Esophagus muscularis mucosa (tissue), 4 donors: ENCODE measurements at regions not wholly inside any gene's neighbourhood (a gene's known extent, or its start where the extent isn't known, plus 50 kb on each side); places are given as distances from the start of the nearest gene placed in this dataset.

Experiments
- DNase-seq: peaks from one replicate; pipeline ENCODE4 v3.0.0-alpha.2; 2017; ENCODE audit errors: extremely low spot score
- H3K27ac ChIP-seq, 4 donors: fragments of 200-600 bp; sonication (generic); replicated peaks in 1 of 4; 1 replicate in 3 of 4; 2 replicates in 1 of 4; pipeline ENCODE4 v1.5.1; 2016 to 2019; ENCODE audit warnings: mild to moderate bottlenecking in 1 of 4
- H3K27me3 ChIP-seq, 4 donors: fragments of 200-600 bp; sonication (generic); one replicate each; pipeline versions ENCODE4 v1.5.1 to v1.6.0; 2016 to 2019
- H3K36me3 ChIP-seq, 4 donors: fragments of 200-600 bp; sonication (generic); one replicate each; pipeline ENCODE4 v1.5.1; 2016 to 2019
- H3K4me1 ChIP-seq, 4 donors: fragments of 200-600 bp; sonication (generic); one replicate each; pipeline ENCODE4 v1.5.1; 2016 to 2019
- H3K4me3 ChIP-seq, 4 donors: fragments of 200-600 bp; sonication (generic); 1 replicate in 2 of 4; 2 replicates in 2 of 4; pipeline ENCODE4 v1.5.1; 2016 to 2019; ENCODE audit warnings: mild to moderate bottlenecking in 4 of 4, moderate library complexity in 1 of 4
- H3K9me3 ChIP-seq, 4 donors: fragments of 200-600 bp; sonication (generic); 1 replicate in 3 of 4; 2 replicates in 1 of 4; pipeline ENCODE4 v1.5.1; 2016 to 2019
- CTCF ChIP-seq, 3 experiments: fragments of 200-600 bp in 2 of 3; fragments of 450-650 bp in 1 of 3; sonication (generic) in 2 of 3; IDR thresholded peaks; one replicate each; pipeline ENCODE4 v1.5.1; 2017 to 2019; ENCODE audit warnings: antibody characterized with exemption in 3 of 3, mild to moderate bottlenecking in 2 of 3, moderate library complexity in 1 of 3
- EP300 ChIP-seq: sonication (generic); formaldehyde crosslinking; IDR thresholded peaks from one replicate; pipeline ENCODE4 v1.6.1; 2017; ENCODE audit warnings: antibody characterized with exemption
- POLR2A ChIP-seq: fragments of 450-650 bp; IDR thresholded peaks from one replicate; pipeline ENCODE4 v1.6.1; 2017; ENCODE audit warnings: antibody characterized with exemption, moderate library complexity, mild to moderate bottlenecking, low read depth
- POLR2AphosphoS5 ChIP-seq, 2 donors: sonication (generic); formaldehyde crosslinking; IDR thresholded peaks; one replicate each; pipeline ENCODE4 v1.6.1; 2017; ENCODE audit warnings: antibody characterized with exemption in 2 of 2
- WGBS: methylation state at CpG from one replicate; pipeline ENCODE4 v1.1.5; 2018; 5-methylcytosine and 5-hydroxymethylcytosine counted together
- intact Hi-C: fragments of 100-400 bp; cut with DNase I; formaldehyde crosslinking; loops from one replicate; pipeline ENCODE4 v1.15.1; 2023

- Histone ChIP-seq H3K4me3 (no peak overlapping the region), H3K27me3 (no peaks in the 10 kb centered on the region), H3K4me1 (peaks cover 10 to 53% (median 51%) of the 10 kb centered on the region in 4 donors), H3K27ac (no peak overlapping the region), H3K36me3 (no peaks in the 10 kb centered on the region), H3K9me3 (no peaks in the 10 kb centered on the region)
- no peak for DNase-seq
- no peak for TF ChIP-seq CTCF (IDR thresholded peaks at IDR 0.05)
- 71% methylated on average over 2 of the region's 2 CpGs for WGBS
- intact Hi-C loops = no loop called here
Measured at GRCh38 chr10:78540355-78541076, 506.9 kb downstream of the RPS24 start.

GRCh38 chr10:78541481-78542140 is 507.9 kb downstream of the RPS24 start:
- peak; percentile 21 for TF ChIP-seq EP300
- no peak for TF ChIP-seq POLR2A
- no peak for TF ChIP-seq POLR2AphosphoS5 (IDR thresholded peaks at IDR 0.05)
- intact Hi-C loops = no loop called here
- Histone ChIP-seq H3K4me3 (no peak overlapping the region), H3K27ac (peak overlapping the region in 2 of 4 donors; percentile 13 to 84), H3K27me3 (no peaks in the 10 kb centered on the region), H3K4me1 (peaks cover 10 to 53% (median 51%) of the 10 kb centered on the region in 4 donors), H3K36me3 (no peaks in the 10 kb centered on the region), H3K9me3 (no peaks in the 10 kb centered on the region)
- no peak for DNase-seq
- 54% methylated on average over 3 of the region's 4 CpGs for WGBS

GRCh38 chr10:78542141-78542489 is 508.5 kb downstream of the RPS24 start:
- 80% methylated on average over 6 of the region's 6 CpGs for WGBS
- intact Hi-C loops = no loop called here
- H3K27ac ChIP-seq = peak overlapping the region in 3 of 4 donors; percentile 13 to 84 (median 50)
- no peaks in the 10 kb centered on the region for H3K27me3 ChIP-seq
- no peaks in the 10 kb centered on the region for H3K36me3 ChIP-seq
- H3K4me3 ChIP-seq = no peak overlapping the region
- DNase-seq = no peak
- TF ChIP-seq EP300 (no peak), POLR2AphosphoS5 (IDR thresholded peaks at IDR 0.05) (no peak), POLR2A (no peak), CTCF (IDR thresholded peaks at IDR 0.05) (no peak)
- H3K4me1 ChIP-seq = peaks cover 10 to 53% (median 51%) of the 10 kb centered on the region in 4 donors
- H3K9me3 ChIP-seq = no peaks in the 10 kb centered on the region

GRCh38 chr10:78542521-78542920 is 508.9 kb downstream of the RPS24 start:
- no peaks in the 10 kb centered on the region for H3K36me3 ChIP-seq
- no peaks in the 10 kb centered on the region for H3K9me3 ChIP-seq
- DNase-seq = no peak
- peak overlapping the region; percentile 39 to 84 (median 46) for H3K27ac ChIP-seq
- peaks cover 10 to 53% (median 51%) of the 10 kb centered on the region in 4 donors for H3K4me1 ChIP-seq
- TF ChIP-seq POLR2AphosphoS5 (IDR thresholded peaks at IDR 0.05) (no peak), POLR2A (no peak), EP300 (no peak), CTCF (IDR thresholded peaks at IDR 0.05) (no peak)
- 83% methylated on average over 5 of the region's 7 CpGs for WGBS
- intact Hi-C loops = no loop called here
- no peaks in the 10 kb centered on the region for H3K27me3 ChIP-seq
- no peak overlapping the region for H3K4me3 ChIP-seq

GRCh38 chr10:78543031-78543748 is 509.5 kb downstream of the RPS24 start:
- Histone ChIP-seq H3K4me1 (peaks cover 10 to 53% (median 51%) of the 10 kb centered on the region in 4 donors), H3K9me3 (no peaks in the 10 kb centered on the region), H3K36me3 (no peaks in the 10 kb centered on the region), H3K27me3 (no peaks in the 10 kb centered on the region), H3K4me3 (no peak overlapping the region), H3K27ac (peak overlapping the region; percentile 39 to 84 (median 46))
- 60% methylated on average over 8 of the region's 9 CpGs for WGBS
- intact Hi-C loops = no loop called here
- no peak for DNase-seq
- TF ChIP-seq POLR2AphosphoS5 (IDR thresholded peaks at IDR 0.05) (no peak), EP300 (no peak), CTCF (IDR thresholded peaks at IDR 0.05) (no peak), POLR2A (no peak)
